WTC11 (cell line): ENCODE measurements at regions not wholly inside any gene's neighbourhood (a gene's known extent, or its start where the extent isn't known, plus 50 kb on each side); places are given as distances from the start of the nearest gene placed in this dataset.

ENCODE experiments used
- CBFB ChIP-seq: sonication (generic); formaldehyde crosslinking; IDR thresholded peaks from 2 replicates; pipeline ENCODE4 v1.8.1; 2022; ENCODE audit warnings: mild to moderate bottlenecking, low read depth, missing genetic modification reagents
- CREB1 ChIP-seq: sonication (generic); formaldehyde crosslinking; IDR thresholded peaks from 2 replicates; pipeline ENCODE4 v1.8.0; 2023; ENCODE audit warnings: mild to moderate bottlenecking, missing genetic modification reagents
- HMGA2 ChIP-seq: fragments of 250-450 bp; sonication (Bioruptor Pico); IDR thresholded peaks from 2 replicates; pipeline ENCODE4 v1.4.0; 2021; ENCODE audit warnings: mild to moderate bottlenecking, moderate library complexity
- JUN ChIP-seq: sonication (generic); formaldehyde crosslinking; IDR thresholded peaks from 2 replicates; pipeline ENCODE4 v1.8.0; 2023; ENCODE audit warnings: mild to moderate bottlenecking, missing genetic modification reagents
- NR2C2 ChIP-seq: sonication (generic); formaldehyde crosslinking; IDR thresholded peaks from 2 replicates; pipeline ENCODE4 v1.8.0; 2022; ENCODE audit warnings: mild to moderate bottlenecking, missing genetic modification reagents
- SP1 ChIP-seq: sonication (generic); formaldehyde crosslinking; conservative IDR thresholded peaks from 2 replicates; pipeline ENCODE4 v1.8.1; 2022; ENCODE audit warnings: missing genetic modification reagents
- TCF7 ChIP-seq: sonication (generic); formaldehyde crosslinking; IDR thresholded peaks from 2 replicates; pipeline ENCODE4 v1.8.0; 2022; ENCODE audit warnings: mild to moderate bottlenecking, low read depth, missing genetic modification reagents, moderate library complexity
- TP53 ChIP-seq: sonication (generic); formaldehyde crosslinking; IDR thresholded peaks from 2 replicates; pipeline ENCODE4 v1.8.1; 2023; ENCODE audit warnings: mild to moderate bottlenecking, missing genetic modification reagents
- TF ChIP-seq, protein P1 (sequence below): sonication (generic); formaldehyde crosslinking; IDR thresholded peaks from 2 replicates; pipeline ENCODE4 v1.8.1; 2023; ENCODE audit warnings: mild to moderate bottlenecking, missing genetic modification reagents, moderate library complexity
- TF ChIP-seq, protein P2 (sequence below): fragments of 200-600 bp; IDR thresholded peaks from 2 replicates; pipeline ENCODE4 v1.8.0; 2022; ENCODE audit warnings: antibody characterized with exemption
- TF ChIP-seq, protein P3 (sequence below): sonication (generic); formaldehyde crosslinking; conservative IDR thresholded peaks from 2 replicates; pipeline ENCODE4 v1.8.1; 2022; ENCODE audit warnings: mild to moderate bottlenecking, missing genetic modification reagents

DNA sequence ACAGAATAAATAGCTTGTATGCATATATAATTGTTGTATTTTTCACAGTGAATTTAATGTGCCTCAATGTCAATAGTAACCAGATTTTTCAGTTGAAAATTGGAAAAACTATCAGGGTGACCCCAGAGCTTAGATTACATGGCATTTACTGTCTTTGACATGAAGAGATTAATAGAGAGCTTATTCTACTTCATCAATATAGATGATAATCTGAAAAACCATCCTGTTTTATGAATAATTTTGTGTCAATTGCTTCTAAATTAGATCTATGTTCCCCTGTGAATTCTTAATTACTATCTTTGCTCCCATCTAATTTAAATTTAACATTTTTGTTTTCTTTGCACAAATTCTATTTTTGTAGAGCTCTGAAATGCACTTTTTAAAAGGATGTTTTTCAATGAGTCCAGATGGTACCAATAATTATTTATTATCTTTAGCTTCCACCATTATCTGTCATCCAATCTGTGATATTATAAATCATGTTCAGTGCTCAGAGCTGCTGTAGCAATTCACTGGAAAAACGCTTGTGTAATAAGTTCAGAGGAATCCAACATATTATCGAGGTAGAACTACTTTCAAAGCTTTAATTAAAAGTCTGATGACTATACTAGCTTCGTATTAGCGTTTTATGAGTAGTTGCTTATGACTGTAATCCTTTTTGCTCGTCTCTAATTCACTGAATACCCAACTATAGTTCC, 291.4 kb downstream of the JRKL start:
- TF ChIP-seq HMGA2 (no peak), JUN (no peak), NR2C2 (CRISPR knock-in tag) (no peak), SP1 (CRISPR knock-in tag) (no peak), CREB1 (CRISPR knock-in tag) (no peak), CBFB (CRISPR knock-in tag) (no peak), TCF7 (CRISPR knock-in tag) (no peak), TP53 (CRISPR knock-in tag) (no peak)
- TF ChIP-seq, protein P1, sequence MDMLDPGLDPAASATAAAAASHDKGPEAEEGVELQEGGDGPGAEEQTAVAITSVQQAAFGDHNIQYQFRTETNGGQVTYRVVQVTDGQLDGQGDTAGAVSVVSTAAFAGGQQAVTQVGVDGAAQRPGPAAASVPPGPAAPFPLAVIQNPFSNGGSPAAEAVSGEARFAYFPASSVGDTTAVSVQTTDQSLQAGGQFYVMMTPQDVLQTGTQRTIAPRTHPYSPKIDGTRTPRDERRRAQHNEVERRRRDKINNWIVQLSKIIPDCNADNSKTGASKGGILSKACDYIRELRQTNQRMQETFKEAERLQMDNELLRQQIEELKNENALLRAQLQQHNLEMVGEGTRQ (CRISPR knock-in tag): no peak
- TF ChIP-seq, protein P2, sequence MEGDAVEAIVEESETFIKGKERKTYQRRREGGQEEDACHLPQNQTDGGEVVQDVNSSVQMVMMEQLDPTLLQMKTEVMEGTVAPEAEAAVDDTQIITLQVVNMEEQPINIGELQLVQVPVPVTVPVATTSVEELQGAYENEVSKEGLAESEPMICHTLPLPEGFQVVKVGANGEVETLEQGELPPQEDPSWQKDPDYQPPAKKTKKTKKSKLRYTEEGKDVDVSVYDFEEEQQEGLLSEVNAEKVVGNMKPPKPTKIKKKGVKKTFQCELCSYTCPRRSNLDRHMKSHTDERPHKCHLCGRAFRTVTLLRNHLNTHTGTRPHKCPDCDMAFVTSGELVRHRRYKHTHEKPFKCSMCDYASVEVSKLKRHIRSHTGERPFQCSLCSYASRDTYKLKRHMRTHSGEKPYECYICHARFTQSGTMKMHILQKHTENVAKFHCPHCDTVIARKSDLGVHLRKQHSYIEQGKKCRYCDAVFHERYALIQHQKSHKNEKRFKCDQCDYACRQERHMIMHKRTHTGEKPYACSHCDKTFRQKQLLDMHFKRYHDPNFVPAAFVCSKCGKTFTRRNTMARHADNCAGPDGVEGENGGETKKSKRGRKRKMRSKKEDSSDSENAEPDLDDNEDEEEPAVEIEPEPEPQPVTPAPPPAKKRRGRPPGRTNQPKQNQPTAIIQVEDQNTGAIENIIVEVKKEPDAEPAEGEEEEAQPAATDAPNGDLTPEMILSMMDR: no peak
- TF ChIP-seq, protein P3, sequence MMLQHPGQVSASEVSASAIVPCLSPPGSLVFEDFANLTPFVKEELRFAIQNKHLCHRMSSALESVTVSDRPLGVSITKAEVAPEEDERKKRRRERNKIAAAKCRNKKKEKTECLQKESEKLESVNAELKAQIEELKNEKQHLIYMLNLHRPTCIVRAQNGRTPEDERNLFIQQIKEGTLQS (CRISPR knock-in tag): no peak
